ENCODE measurements at regions not wholly inside any gene's neighbourhood (a gene's known extent, or its start where the extent isn't known, plus 50 kb on each side); places are given as distances from the start of the nearest gene placed in this dataset.

GRCh38 chr4:53651156-53651735 is 60.0 kb upstream of the LNX1 start:
- TF ChIP-seq AKNA (CRISPR knock-in tag; IDR thresholded peaks at IDR 0.05; ENCODE audit: borderline replicate concordance) (no peak), CTCF (CRISPR knock-in tag; IDR thresholded peaks at IDR 0.05) (no peak), MAFK (conservative IDR thresholded peaks at IDR 0.05 in 1 of 2, IDR thresholded peaks at IDR 0.05 in 1 of 2; ENCODE audit: low read length in 2 of 2) (no peak), PAF1 (CRISPR knock-in tag; IDR thresholded peaks at IDR 0.05) (no peak), ZBTB14 (CRISPR knock-in tag; IDR thresholded peaks at IDR 0.05) (no peak), RFX1 (IDR thresholded peaks at IDR 0.05) (no peak), PHB2 (IDR thresholded peaks at IDR 0.05; ENCODE audit: partially characterized antibody) (no peak), ZKSCAN8 (CRISPR knock-in tag; IDR thresholded peaks at IDR 0.05; ENCODE audit: borderline replicate concordance) (no peak), MEF2D (CRISPR knock-in tag; IDR thresholded peaks at IDR 0.05) (no peak), NR3C1 (CRISPR knock-in tag; IDR thresholded peaks at IDR 0.05) (no peak), ZFYVE20 (CRISPR knock-in tag; IDR thresholded peaks at IDR 0.05; ENCODE audit: borderline replicate concordance, low read depth) (no peak), ZNF652 (CRISPR knock-in tag; IDR thresholded peaks at IDR 0.05; ENCODE audit: borderline replicate concordance, low read depth) (no peak), GATA4 (IDR thresholded peaks at IDR 0.05; ENCODE audit: borderline replicate concordance, low read depth) (no peak)
